Lower lobe of right lung (tissue), 2 donors: ENCODE measurements at regions not wholly inside any gene's neighbourhood (a gene's known extent, or its start where the extent isn't known, plus 50 kb on each side); places are given as distances from the start of the nearest gene placed in this dataset.

ENCODE experiments used
- ATAC-seq, 2 donors: fragments of 200-7000 bp; cut with Tn5 transposase; one replicate each; pipeline ENCODE4 v1.9.1; 2020 to 2022; ENCODE audit warnings: mild to moderate bottlenecking in 2 of 2, moderate library complexity in 2 of 2
- DNase-seq: peaks from one replicate; pipeline ENCODE4 v3.0.0-alpha.2; 2020
- H3K27ac ChIP-seq: fragments of 200-600 bp; one replicate; pipeline ENCODE4 v1.8.0; 2022
- H3K27me3 ChIP-seq: fragments of 200-600 bp; one replicate; pipeline ENCODE4 v1.8.0; 2022; ENCODE audit warnings: low read depth
- H3K36me3 ChIP-seq: fragments of 200-600 bp; one replicate; pipeline ENCODE4 v1.8.0; 2022; ENCODE audit warnings: mild to moderate bottlenecking
- H3K4me1 ChIP-seq: fragments of 200-600 bp; one replicate; pipeline ENCODE4 v1.8.0; 2022
- H3K4me3 ChIP-seq: fragments of 200-600 bp; one replicate; pipeline ENCODE4 v1.8.0; 2022; ENCODE audit warnings: mild to moderate bottlenecking
- H3K9me3 ChIP-seq: fragments of 200-600 bp; one replicate; pipeline ENCODE4 v1.8.0; 2022
- intact Hi-C: fragments of 100-400 bp; cut with DNase I; formaldehyde crosslinking; loops from one replicate; pipeline ENCODE4 v1.11.0; 2022
- TF ChIP-seq, protein P1 (sequence below): fragments of 200-600 bp; IDR thresholded peaks from one replicate; pipeline ENCODE4 v1.8.0; 2022; ENCODE audit warnings: antibody characterized with exemption, mild to moderate bottlenecking
- donor health status: DM: no; HTN: yes; CAD: no; lungs with severe emphysema.

GRCh38 chr2:57842531-57842930 lies 204.1 kb upstream of the VRK2 start:
- TF ChIP-seq, protein P1, sequence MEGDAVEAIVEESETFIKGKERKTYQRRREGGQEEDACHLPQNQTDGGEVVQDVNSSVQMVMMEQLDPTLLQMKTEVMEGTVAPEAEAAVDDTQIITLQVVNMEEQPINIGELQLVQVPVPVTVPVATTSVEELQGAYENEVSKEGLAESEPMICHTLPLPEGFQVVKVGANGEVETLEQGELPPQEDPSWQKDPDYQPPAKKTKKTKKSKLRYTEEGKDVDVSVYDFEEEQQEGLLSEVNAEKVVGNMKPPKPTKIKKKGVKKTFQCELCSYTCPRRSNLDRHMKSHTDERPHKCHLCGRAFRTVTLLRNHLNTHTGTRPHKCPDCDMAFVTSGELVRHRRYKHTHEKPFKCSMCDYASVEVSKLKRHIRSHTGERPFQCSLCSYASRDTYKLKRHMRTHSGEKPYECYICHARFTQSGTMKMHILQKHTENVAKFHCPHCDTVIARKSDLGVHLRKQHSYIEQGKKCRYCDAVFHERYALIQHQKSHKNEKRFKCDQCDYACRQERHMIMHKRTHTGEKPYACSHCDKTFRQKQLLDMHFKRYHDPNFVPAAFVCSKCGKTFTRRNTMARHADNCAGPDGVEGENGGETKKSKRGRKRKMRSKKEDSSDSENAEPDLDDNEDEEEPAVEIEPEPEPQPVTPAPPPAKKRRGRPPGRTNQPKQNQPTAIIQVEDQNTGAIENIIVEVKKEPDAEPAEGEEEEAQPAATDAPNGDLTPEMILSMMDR: no peak
- intact Hi-C loops: no loop called here

GRCh38 chr2:57843158-57843557 lies 203.4 kb upstream of the VRK2 start:
- Histone ChIP-seq H3K27ac (no peak overlapping the region), H3K4me3 (no peak overlapping the region), H3K4me1 (no peaks in the 10 kb centered on the region), H3K27me3 (no peaks in the 10 kb centered on the region), H3K9me3 (no peaks in the 10 kb centered on the region), H3K36me3 (no peaks in the 10 kb centered on the region)
- DNase-seq: no peak
- ATAC-seq: no peak
- TF ChIP-seq, protein P1: no peak
- intact Hi-C loops: no loop called here

More at GRCh38 chr2:57842531-57842930, 204.1 kb upstream of the VRK2 start:
- ATAC-seq: no peak
- Histone ChIP-seq H3K4me3 (no peak overlapping the region), H3K27ac (no peak overlapping the region), H3K27me3 (no peaks in the 10 kb centered on the region), H3K9me3 (no peaks in the 10 kb centered on the region), H3K4me1 (no peaks in the 10 kb centered on the region), H3K36me3 (no peaks in the 10 kb centered on the region)
- no peak for DNase-seq

DNA sequence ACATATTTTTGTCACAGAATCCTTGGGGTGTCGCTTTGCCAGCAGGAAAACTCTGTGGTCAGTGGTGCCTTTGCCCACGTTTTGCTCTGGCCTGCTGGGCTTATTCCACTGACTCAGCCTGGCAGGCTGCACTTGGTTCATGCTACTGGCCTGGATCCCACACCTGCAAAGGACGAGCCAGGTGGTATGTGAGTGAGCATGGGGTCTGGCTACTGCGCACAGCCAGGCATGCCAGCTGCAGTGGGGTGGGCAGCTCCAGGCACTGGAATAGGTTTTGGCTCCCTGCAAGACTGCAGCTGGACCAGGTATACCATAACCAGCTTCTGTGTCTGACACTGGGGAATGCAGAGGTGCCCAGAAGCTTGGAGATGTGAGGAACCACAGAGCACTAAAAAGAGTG lies 197.9 kb upstream of the VRK2 start:
- no peak for ATAC-seq

DNA sequence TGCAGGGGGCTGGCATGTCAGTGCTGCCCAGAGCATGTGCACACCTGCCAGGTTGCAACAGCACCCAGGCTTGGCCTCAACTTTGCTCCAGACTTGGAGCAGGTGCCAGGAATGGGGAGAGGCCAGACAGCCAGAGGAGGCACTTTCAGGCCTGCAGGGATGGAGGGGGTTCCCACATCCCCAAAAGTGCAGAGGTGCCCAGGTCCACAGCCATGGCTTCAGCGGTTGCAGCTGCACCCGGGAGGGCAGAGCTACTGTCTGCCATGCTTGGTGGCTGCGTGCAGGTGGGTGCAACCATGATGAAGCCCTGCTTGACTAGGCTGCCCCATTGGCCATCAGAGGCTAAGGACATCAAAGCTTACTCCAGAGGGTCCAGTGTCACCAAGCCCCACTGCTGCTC lies 196.8 kb upstream of the VRK2 start:
- TF ChIP-seq, protein P1: no peak
- intact Hi-C loops: no loop called here
- Histone ChIP-seq H3K27me3 (no peaks in the 10 kb centered on the region), H3K27ac (no peak overlapping the region), H3K36me3 (no peaks in the 10 kb centered on the region), H3K4me1 (no peaks in the 10 kb centered on the region), H3K4me3 (no peak overlapping the region), H3K9me3 (no peaks in the 10 kb centered on the region)
- ATAC-seq (peak in 1 of 2 donors; percentile 9), DNase-seq (no peak)

More for the DNA sequence above, 197.9 kb upstream of the VRK2 start:
- Histone ChIP-seq H3K9me3 (no peaks in the 10 kb centered on the region), H3K36me3 (no peaks in the 10 kb centered on the region), H3K4me1 (no peaks in the 10 kb centered on the region), H3K27me3 (no peaks in the 10 kb centered on the region), H3K4me3 (no peak overlapping the region), H3K27ac (no peak overlapping the region)
- TF ChIP-seq, protein P1: no peak
- DNase-seq: peak; percentile 25
- intact Hi-C loops: no loop called here

DNA sequence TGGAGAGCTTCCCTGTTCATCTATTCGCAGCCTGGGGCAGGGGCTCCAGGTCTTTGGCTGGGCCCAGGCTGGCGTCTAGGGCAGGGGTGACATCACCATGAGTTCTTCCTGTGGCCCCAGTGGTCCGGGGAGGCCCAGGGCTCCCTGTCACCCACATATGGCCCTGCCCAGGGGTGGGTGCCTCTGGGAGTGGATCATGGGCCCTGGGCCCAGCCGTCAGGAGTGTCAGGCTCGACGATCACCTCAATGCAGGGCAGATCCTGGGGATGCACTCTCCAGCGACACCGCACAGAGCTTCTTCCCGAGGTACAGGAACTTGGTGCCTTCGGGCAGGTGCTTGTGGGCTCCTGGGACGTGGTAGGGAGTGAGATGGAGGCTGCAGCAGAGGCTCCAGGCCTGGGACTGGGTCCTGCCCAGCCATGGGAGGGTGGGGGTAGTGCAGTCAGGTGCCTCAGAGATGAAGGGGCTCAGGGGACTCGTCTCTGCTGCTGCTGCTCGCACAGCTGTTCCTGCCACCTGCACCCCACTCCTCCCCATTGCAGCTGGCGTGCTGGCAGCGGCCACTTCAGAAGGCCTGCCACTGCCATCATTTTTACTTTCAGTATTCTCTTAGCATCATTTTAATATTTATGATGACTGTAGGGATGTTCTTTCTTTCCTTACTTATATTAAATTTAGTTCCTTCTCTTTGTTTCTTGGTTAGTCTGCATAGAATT lies 196.0 kb upstream of the VRK2 start:
- H3K4me1 ChIP-seq: no peaks in the 10 kb centered on the region
- H3K27me3 ChIP-seq: no peaks in the 10 kb centered on the region
- intact Hi-C loops: no loop called here
- TF ChIP-seq, protein P1: no peak
- DNase-seq (peak; percentile 30), ATAC-seq (peak in 1 of 2 donors; percentile 35)
- H3K36me3 ChIP-seq: no peaks in the 10 kb centered on the region
- no peak overlapping the region for H3K4me3 ChIP-seq
- no peaks in the 10 kb centered on the region for H3K9me3 ChIP-seq
- no peak overlapping the region for H3K27ac ChIP-seq
